HG02763 (cell line): ENCODE measurements at regions not wholly inside any gene's neighbourhood (a gene's known extent, or its start where the extent isn't known, plus 50 kb on each side); places are given as distances from the start of the nearest gene placed in this dataset.
"Not testable (repeated sequence)": the region's sequence is repeated elsewhere in the genome, so short reads cannot be mapped to it uniquely, and the experiment has no call there.

Experiments used
- ATAC-seq: cut with Tn5 transposase; IDR thresholded peaks from one replicate; pipeline ENCODE4 v1.9.1; 2021; ENCODE audit warnings: mild to moderate bottlenecking, moderate library complexity; ENCODE audit not compliant: unreplicated experiment

GRCh38 chr14:106199097-106199496, 672.7 kb downstream of the TMEM121 start:
- no peak for ATAC-seq

- ATAC-seq = no peak
Observed at GRCh38 chr14:106200541-106201315, 674.3 kb downstream of the TMEM121 start.

- no peak for ATAC-seq
Observed at GRCh38 chr14:106201376-106201775, 675.0 kb downstream of the TMEM121 start.

- ATAC-seq = no peak
Observed at GRCh38 chr14:106203438-106203837, 677.1 kb downstream of the TMEM121 start.

- ATAC-seq = no peak
Observed at GRCh38 chr14:106204063-106204462, 677.7 kb downstream of the TMEM121 start.

GRCh38 chr14:106207316-106207715, 680.9 kb downstream of the TMEM121 start:
- no peak for ATAC-seq

- no peak for ATAC-seq
Observed at GRCh38 chr14:106208794-106209193, 682.4 kb downstream of the TMEM121 start.

- ATAC-seq = no peak
Observed at GRCh38 chr14:106209755-106210154, 683.4 kb downstream of the TMEM121 start.

- ATAC-seq = no peak
Observed at GRCh38 chr14:106210650-106211049, 684.3 kb downstream of the TMEM121 start.

- no peak for ATAC-seq
Observed at GRCh38 chr14:106211334-106211900, 685.0 kb downstream of the TMEM121 start.

GRCh38 chr14:106215229-106215628, 688.8 kb downstream of the TMEM121 start:
- no peak for ATAC-seq

- no peak for ATAC-seq
Observed at GRCh38 chr14:106216679-106217078, 690.3 kb downstream of the TMEM121 start.

GRCh38 chr14:106218174-106218573, 691.8 kb downstream of the TMEM121 start:
- ATAC-seq = no peak

- no peak for ATAC-seq
Observed at GRCh38 chr14:106222311-106222710, 695.9 kb downstream of the TMEM121 start.

- no peak for ATAC-seq
Observed at GRCh38 chr14:106222731-106223130, 696.3 kb downstream of the TMEM121 start.

- no peak for ATAC-seq
Observed at GRCh38 chr14:106227793-106228192, 701.4 kb downstream of the TMEM121 start.

- ATAC-seq = no peak
Observed at GRCh38 chr14:106228541-106229158, 702.3 kb downstream of the TMEM121 start.

GRCh38 chr14:106230071-106230470, 703.7 kb downstream of the TMEM121 start:
- ATAC-seq = no peak

- ATAC-seq = not testable (repeated sequence)
Observed at GRCh38 chr14:106233191-106233590, 706.8 kb downstream of the TMEM121 start.

GRCh38 chr14:106234525-106235254, 708.3 kb downstream of the TMEM121 start:
- not testable (repeated sequence) for ATAC-seq

GRCh38 chr14:106235356-106236159, 709.2 kb downstream of the TMEM121 start:
- no peak for ATAC-seq
